Small intestine (tissue), 7 donors: ENCODE measurements at regions not wholly inside any gene's neighbourhood (a gene's known extent, or its start where the extent isn't known, plus 50 kb on each side); places are given as distances from the start of the nearest gene placed in this dataset.

ENCODE experiments used
- DNase-seq, 2 donors: peaks; one replicate each; pipeline versions ENCODE4 v3.0.0 to v3.0.0-alpha.2; 2013
- FAIRE-seq: peaks from 2 replicates; lab custom pipeline; 2012; peaks lifted over from hg19 to GRCh38; lab: Jason Lieb, UNC
- H3K27ac ChIP-seq, 3 donors: one replicate each; pipeline ENCODE4 v1.5.1; 2013; ENCODE audit warnings: low read length in 2 of 3, mild to moderate bottlenecking in 2 of 3, control low read depth in 1 of 3, inconsistent platforms in 1 of 3, low read depth in 1 of 3, moderate library complexity in 1 of 3
- H3K27me3 ChIP-seq, 3 donors: one replicate each; pipeline ENCODE4 v1.6.1; 2013; ENCODE audit warnings: low read length in 3 of 3, inconsistent platforms in 1 of 3; ENCODE audit not compliant: control insufficient read depth in 3 of 3, insufficient read depth in 3 of 3
- H3K36me3 ChIP-seq, 3 donors: one replicate each; pipeline ENCODE4 v1.6.1; 2013; ENCODE audit warnings: low read length in 3 of 3, inconsistent platforms in 1 of 3, low read depth in 1 of 3, mild to moderate bottlenecking in 1 of 3, moderate library complexity in 1 of 3; ENCODE audit not compliant: control insufficient read depth in 3 of 3, insufficient read depth in 2 of 3
- H3K4me1 ChIP-seq, 3 donors: one replicate each; pipeline ENCODE4 v1.6.1; 2013; ENCODE audit warnings: low read length in 2 of 3, inconsistent platforms in 1 of 3, low read depth in 1 of 3, mild to moderate bottlenecking in 1 of 3, moderate library complexity in 1 of 3; ENCODE audit not compliant: control insufficient read depth in 3 of 3, insufficient read depth in 2 of 3
- H3K4me3 ChIP-seq, 3 donors: one replicate each; pipeline ENCODE4 v1.5.1; 2013; ENCODE audit warnings: low read length in 3 of 3, control low read depth in 1 of 3, inconsistent platforms in 1 of 3, low read depth in 1 of 3, mild to moderate bottlenecking in 1 of 3, moderate library complexity in 1 of 3
- H3K9me3 ChIP-seq, 2 donors: one replicate each; pipeline ENCODE4 v1.6.1; 2013; ENCODE audit warnings: low read depth in 1 of 2, low read length in 1 of 2; ENCODE audit not compliant: control insufficient read depth in 2 of 2, insufficient read depth in 1 of 2
- WGBS, 3 donors: extraction: QIAGEN DNeasy Blood & Tissue Kit; methylation state at CpG; one replicate each; pipeline ENCODE4 v1.1.7; 2013; 5-methylcytosine and 5-hydroxymethylcytosine counted together
- donor health status: healthy with polysubstance abuse.
- donor health status: control.
- donor health status: control.
- donor health status: Bipolar disorder and iron deficiency.
- donor health status: healthy.

- FAIRE-seq: no peak
- Histone ChIP-seq H3K9me3 (no peaks in the 10 kb centered on the region), H3K4me1 (no peaks in the 10 kb centered on the region)
Observed at GRCh38 chr15:36517758-36518157, 61.7 kb upstream of the CDIN1 start.

GRCh38 chr15:36519067-36519466, 60.4 kb upstream of the CDIN1 start:
- Histone ChIP-seq H3K4me1 (no peaks in the 10 kb centered on the region), H3K36me3 (no peaks in the 10 kb centered on the region), H3K4me3 (no peak overlapping the region), H3K27ac (no peak overlapping the region), H3K9me3 (no peaks in the 10 kb centered on the region), H3K27me3 (no peaks in the 10 kb centered on the region)
- FAIRE-seq: no peak
- DNase-seq: no peak
- WGBS, 3 donors: 88 to 94% (median 88%) methylated on average over 6 of the region's 6 CpGs

More at GRCh38 chr15:36517758-36518157, 61.7 kb upstream of the CDIN1 start:
- no peak for DNase-seq
- H3K4me3 ChIP-seq: no peak overlapping the region
- H3K36me3 ChIP-seq: no peaks in the 10 kb centered on the region
- H3K27ac ChIP-seq: no peak overlapping the region
- no peaks in the 10 kb centered on the region for H3K27me3 ChIP-seq
- WGBS, 3 donors: 82 to 89% (median 82%) methylated on average over 1 of the region's 1 CpG

GRCh38 chr15:36525430-36525829, 54.0 kb upstream of the CDIN1 start:
- FAIRE-seq: no peak
- WGBS, 3 donors: 87 to 88% (median 87%) methylated on average over 3 of the region's 3 CpGs
- no peak for DNase-seq

GRCh38 chr15:36527235-36528162, 51.9 kb upstream of the CDIN1 start:
- Histone ChIP-seq H3K36me3 (no peaks in the 10 kb centered on the region), H3K27ac (no peak overlapping the region), H3K4me3 (no peak overlapping the region), H3K9me3 (no peaks in the 10 kb centered on the region), H3K4me1 (no peaks in the 10 kb centered on the region), H3K27me3 (no peaks in the 10 kb centered on the region)
- 55 to 72% (median 69%) methylated on average over 9 of the region's 9 CpGs for WGBS, 3 donors
- DNase-seq: no peak
- FAIRE-seq: no peak

More at GRCh38 chr15:36525430-36525829, 54.0 kb upstream of the CDIN1 start:
- no peaks in the 10 kb centered on the region for H3K27me3 ChIP-seq
- no peak overlapping the region for H3K4me3 ChIP-seq
- H3K27ac ChIP-seq: no peak overlapping the region
- H3K9me3 ChIP-seq: no peaks in the 10 kb centered on the region
- H3K4me1 ChIP-seq: no peaks in the 10 kb centered on the region
- no peaks in the 10 kb centered on the region for H3K36me3 ChIP-seq

GRCh38 chr15:36529296-36530011, 50.0 kb upstream of the CDIN1 start:
- Histone ChIP-seq H3K9me3 (no peaks in the 10 kb centered on the region), H3K4me1 (no peaks in the 10 kb centered on the region), H3K4me3 (no peak overlapping the region), H3K27me3 (no peaks in the 10 kb centered on the region), H3K36me3 (no peaks in the 10 kb centered on the region), H3K27ac (no peak overlapping the region)
- DNase-seq (no peak), FAIRE-seq (no peak)
- WGBS, 3 donors: 78 to 81% (median 79%) methylated on average over 7 of the region's 7 CpGs
